B cell (primary cell): ENCODE measurements at regions not wholly inside any gene's neighbourhood (a gene's known extent, or its start where the extent isn't known, plus 50 kb on each side); places are given as distances from the start of the nearest gene placed in this dataset.
A peak's percentile ranks its signal among the peaks of the same experiment; 100 is the strongest.

Source experiments
- ATAC-seq: fragments of 200-7000 bp; cut with Tn5 transposase; one replicate; pipeline ENCODE4 v1.10.0; 2021; ENCODE audit warnings: low read depth, mild to moderate bottlenecking, moderate number of reproducible peaks, moderate library complexity
- CTCF ChIA-PET: fragments of 350-600 bp; sonication (Branson Sonifier 250); formaldehyde crosslinking; loops from one replicate; lab custom pipeline; 2021; ENCODE audit warnings: antibody characterized with exemption, inconsistent platforms; lab: Charles Lee
- POLR2A ChIA-PET: fragments of 350-600 bp; sonication (Branson Sonifier 250); formaldehyde crosslinking; loops from one replicate; lab custom pipeline; 2021; ENCODE audit warnings: antibody characterized with exemption; lab: Charles Lee
- DNase-seq: peaks from one replicate; pipeline ENCODE4 v3.0.0; 2013
- H2AFZ ChIP-seq: 2 replicates; pipeline ENCODE4 v1.6.1; 2012; ENCODE audit warnings: mild to moderate bottlenecking, low read depth, low read length; ENCODE audit not compliant: insufficient read depth, poor library complexity, severe bottlenecking
- H3K27ac ChIP-seq, 2 donors: 1 replicate in 1 of 2; 2 replicates in 1 of 2; pipeline ENCODE4 v1.5.1; 2012 to 2013; ENCODE audit warnings: low read length in 2 of 2, mild to moderate bottlenecking in 2 of 2, moderate library complexity in 1 of 2
- H3K27me3 ChIP-seq, 4 experiments: fragments of 200-600 bp in 1 of 4; sonication (generic) in 1 of 4; replicated peaks in 1 of 4; 1 replicate in 2 of 4; 2 replicates in 2 of 4; pipeline versions ENCODE4 v1.6.1 to v1.7.0; 2013 to 2016; ENCODE audit warnings: low read length in 3 of 4, mild to moderate bottlenecking in 2 of 4, mixed read lengths in 1 of 4, moderate library complexity in 1 of 4; ENCODE audit not compliant: insufficient read depth in 4 of 4, control insufficient read depth in 3 of 4; ENCODE audit errors: control extremely low read depth in 1 of 4
- H3K36me3 ChIP-seq, 2 experiments: replicated peaks in 1 of 2; 1 replicate in 1 of 2; 2 replicates in 1 of 2; pipeline versions ENCODE4 v1.6.1 to v1.7.1; 2013; ENCODE audit warnings: low read length in 1 of 2; ENCODE audit not compliant: insufficient read depth in 2 of 2, control insufficient read depth in 1 of 2; ENCODE audit errors: control extremely low read depth in 1 of 2, extremely low read depth in 1 of 2
- H3K4me1 ChIP-seq, 2 donors: fragments of 200-600 bp in 1 of 2; sonication (generic) in 1 of 2; 1 replicate in 1 of 2; 2 replicates in 1 of 2; pipeline versions ENCODE4 v1.5.1 to v1.6.1; 2013 to 2017; ENCODE audit warnings: low read length in 2 of 2; ENCODE audit not compliant: control insufficient read depth in 2 of 2, insufficient read depth in 2 of 2
- H3K4me2 ChIP-seq: replicated peaks from 2 replicates; pipeline ENCODE3; 2012; ENCODE audit warnings: mild to moderate bottlenecking, low read depth, low read length; ENCODE audit not compliant: poor library complexity, severe bottlenecking
- H3K4me3 ChIP-seq, 5 experiments: fragments of 200-600 bp in 1 of 5; sonication (generic) in 1 of 5; 1 replicate in 3 of 5; 2 replicates in 2 of 5; pipeline versions ENCODE4 v1.5.1 to v1.7.0; 2011 to 2016; ENCODE audit warnings: low read length in 4 of 5, mild to moderate bottlenecking in 4 of 5, low read depth in 2 of 5, control low read depth in 1 of 5, moderate library complexity in 1 of 5; ENCODE audit not compliant: insufficient read depth in 1 of 5; ENCODE audit errors: control extremely low read depth in 1 of 5, extremely low read depth in 1 of 5
- H3K79me2 ChIP-seq: fragments of 200-600 bp; sonication (generic); one replicate; pipeline ENCODE4 v1.6.0; 2016; ENCODE audit warnings: low read length; ENCODE audit not compliant: control insufficient read depth, insufficient read depth
- H3K9ac ChIP-seq: fragments of 200-600 bp; sonication (generic); 2 replicates; pipeline ENCODE4 v1.6.1; 2017; ENCODE audit warnings: mild to moderate bottlenecking, low read length, moderate library complexity
- H3K9me3 ChIP-seq, 3 donors: one replicate each; pipeline versions ENCODE4 v1.6.1 to v1.7.1; 2013; ENCODE audit warnings: low read length in 2 of 3; ENCODE audit not compliant: control insufficient read depth in 2 of 3, insufficient read depth in 1 of 3; ENCODE audit errors: control extremely low read depth in 1 of 3
- H4K20me1 ChIP-seq: 2 replicates; pipeline ENCODE4 v1.6.0; 2012; ENCODE audit warnings: mild to moderate bottlenecking, low read length; ENCODE audit not compliant: insufficient read depth, control insufficient read depth, poor library complexity, severe bottlenecking
- H3K27ac Mint-ChIP-seq: one replicate; pipeline ENCODE4 v1.8.0; 2021; ENCODE audit warnings: mixed read lengths
- H3K27me3 Mint-ChIP-seq: one replicate; pipeline ENCODE4 v1.8.0; 2021; ENCODE audit warnings: mixed read lengths
- H3K4me1 Mint-ChIP-seq: one replicate; pipeline ENCODE4 v1.8.0; 2021; ENCODE audit warnings: mixed read lengths
- H3K4me3 Mint-ChIP-seq: one replicate; pipeline ENCODE4 v1.8.0; 2021; ENCODE audit warnings: mixed read lengths
- H3K9me3 Mint-ChIP-seq: one replicate; pipeline ENCODE4 v1.8.0; 2022; ENCODE audit warnings: mixed read lengths; ENCODE audit not compliant: insufficient read depth
- CTCF ChIP-seq: fragments of 200-600 bp; IDR thresholded peaks from one replicate; pipeline ENCODE4 v1.8.0; 2022; ENCODE audit warnings: antibody characterized with exemption, mild to moderate bottlenecking
- EZH2 ChIP-seq: IDR thresholded peaks from 2 replicates; pipeline ENCODE4 v1.6.1; 2012; ENCODE audit warnings: borderline replicate concordance, low read depth, mild to moderate bottlenecking, moderate library complexity, low read length; ENCODE audit not compliant: insufficient read depth, poor library complexity, severe bottlenecking
- WGBS: methylation state at CpG from one replicate; pipeline ENCODE4 v1.1.5; 2013; ENCODE audit warnings: missing lambda C conversion rate; ENCODE audit not compliant: insufficient coverage; 5-methylcytosine and 5-hydroxymethylcytosine counted together
- intact Hi-C: fragments of 100-400 bp; cut with micrococcal nuclease; formaldehyde crosslinking; loops from one replicate; pipeline ENCODE4 v1.10.0; 2022

- TF ChIP-seq CTCF: no peak
- TF ChIP-seq EZH2: no peak
- intact Hi-C loops: no loop called here
- Histone ChIP-seq H3K4me1 (no peaks in the 10 kb centered on the region), H2AFZ (no peak overlapping the region), H3K4me3 (no peak overlapping the region), H3K79me2 (no peaks in the 10 kb centered on the region), H3K9me3 (no peaks in the 10 kb centered on the region), H4K20me1 (no peaks in the 10 kb centered on the region), H3K36me3 (no peaks in the 10 kb centered on the region), H3K9ac (no peak overlapping the region), H3K27me3 (peaks cover 0 to 5% (median 0%) of the 10 kb centered on the region in 4 experiments), H3K27ac (no peak overlapping the region), H3K4me2 (no peak overlapping the region)
- DNase-seq: peak; percentile 6
- Mint-ChIP-seq H3K27ac (no peak overlapping the region), H3K4me3 (no peak overlapping the region), H3K27me3 (peaks cover 36% of the 10 kb centered on the region), H3K4me1 (peaks cover 3% of the 10 kb centered on the region), H3K9me3 (no peaks in the 10 kb centered on the region)
- 7% methylated on average over 3 of the region's 6 CpGs for WGBS
- POLR2A ChIA-PET: no interaction called here
- no peak for ATAC-seq
- CTCF ChIA-PET: no interaction called here
Measured at GRCh38 chr16:56013962-56014552, 138.9 kb upstream of the CES5A start.

- Histone ChIP-seq H4K20me1 (no peaks in the 10 kb centered on the region), H3K9ac (no peak overlapping the region), H3K27ac (no peak overlapping the region), H3K4me2 (no peak overlapping the region), H3K4me3 (no peak overlapping the region), H3K27me3 (peaks cover 0 to 5% (median 0%) of the 10 kb centered on the region in 4 experiments), H2AFZ (no peak overlapping the region), H3K36me3 (no peaks in the 10 kb centered on the region), H3K9me3 (no peaks in the 10 kb centered on the region), H3K4me1 (no peaks in the 10 kb centered on the region), H3K79me2 (no peaks in the 10 kb centered on the region)
- H3K9me3 Mint-ChIP-seq: no peaks in the 10 kb centered on the region
- WGBS: 74% methylated on average over 2 of the region's 3 CpGs
- no peak overlapping the region for H3K4me3 Mint-ChIP-seq
- ATAC-seq (no peak), DNase-seq (no peak)
- ChIA-PET POLR2A (no interaction called here), CTCF (no interaction called here)
- H3K4me1 Mint-ChIP-seq: no peaks in the 10 kb centered on the region
- H3K27me3 Mint-ChIP-seq: peaks cover 42% of the 10 kb centered on the region
- TF ChIP-seq CTCF (no peak), EZH2 (no peak)
- H3K27ac Mint-ChIP-seq: no peak overlapping the region
- intact Hi-C loops: no loop called here
Measured at GRCh38 chr16:56012482-56012811, 137.3 kb upstream of the CES5A start.
